ENCODE measurements at regions not wholly inside any gene's neighbourhood (a gene's known extent, or its start where the extent isn't known, plus 50 kb on each side); places are given as distances from the start of the nearest gene placed in this dataset.
"Not testable (repeated sequence)": the region's sequence is repeated elsewhere in the genome, so short reads cannot be mapped to it uniquely, and the experiment has no call there.

DNA sequence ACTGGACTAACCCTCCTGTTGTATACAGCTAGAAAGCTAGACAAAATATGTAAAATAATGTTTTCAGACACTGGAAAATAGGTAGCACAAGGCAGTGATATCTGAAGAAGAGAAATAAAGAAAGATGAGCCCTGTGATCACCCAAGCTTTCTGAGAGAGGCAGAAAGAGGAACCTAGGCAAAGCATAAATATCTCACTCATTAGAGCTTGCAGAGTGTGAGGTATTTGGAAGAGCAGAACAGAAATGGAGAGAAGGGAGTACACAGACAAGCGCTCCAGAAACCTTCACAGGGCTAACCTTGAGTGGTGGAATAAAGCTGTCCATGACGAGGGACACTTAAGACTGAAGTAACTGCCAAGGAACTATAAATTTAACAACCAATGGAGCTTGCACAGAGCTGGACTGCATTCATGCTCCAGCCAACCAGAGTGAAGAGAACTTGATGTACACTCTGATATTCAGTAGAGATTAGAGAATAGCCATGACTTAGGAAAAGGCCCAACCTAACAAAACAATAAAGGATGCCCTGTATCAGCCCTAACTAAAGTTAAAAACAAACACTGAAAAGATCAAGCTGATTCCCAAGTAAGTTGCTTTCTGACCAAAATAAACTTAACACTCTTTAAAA lies 280.9 kb upstream of the STXBP5 start:
- Mint-ChIP-seq H3K4me3 (no peak overlapping the region), H3K4me1 (ENCODE audit: low read depth) (no peaks in the 10 kb centered on the region), H3K9me3 (no peaks in the 10 kb centered on the region), H3K36me3 (ENCODE audit: insufficient read depth) (no peaks in the 10 kb centered on the region), H3K27me3 (ENCODE audit: low read depth) (no peaks in the 10 kb centered on the region)
- no peak for DNase-seq
- ATAC-seq = no peak

DNA sequence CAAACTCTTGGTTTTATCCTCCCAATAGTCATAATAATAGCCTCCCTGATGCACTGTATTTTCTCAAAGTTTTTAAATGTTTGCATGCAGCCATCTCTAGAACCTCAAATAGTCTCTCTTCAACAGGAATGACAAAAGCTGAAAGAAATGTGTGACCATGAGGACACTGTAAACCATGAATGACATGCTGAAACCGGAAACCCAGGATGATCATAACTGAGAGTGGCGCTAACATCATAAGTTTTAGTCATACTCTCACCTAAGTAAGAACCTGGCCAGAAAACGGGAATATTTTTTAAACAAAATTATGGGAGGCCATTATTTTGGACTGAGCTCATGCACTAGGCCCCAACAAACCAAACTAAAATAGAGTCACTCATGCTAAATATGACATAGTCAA lies 278.4 kb upstream of the STXBP5 start:
- H3K4me1 Mint-ChIP-seq (ENCODE audit: low read depth) = no peaks in the 10 kb centered on the region
- DNase-seq (no peak), ATAC-seq (no peak)
- no peak overlapping the region for H3K4me3 Mint-ChIP-seq
- no peaks in the 10 kb centered on the region for H3K9me3 Mint-ChIP-seq
- H3K36me3 Mint-ChIP-seq (ENCODE audit: insufficient read depth) = no peaks in the 10 kb centered on the region
- no peaks in the 10 kb centered on the region for H3K27me3 Mint-ChIP-seq (ENCODE audit: low read depth)

DNA sequence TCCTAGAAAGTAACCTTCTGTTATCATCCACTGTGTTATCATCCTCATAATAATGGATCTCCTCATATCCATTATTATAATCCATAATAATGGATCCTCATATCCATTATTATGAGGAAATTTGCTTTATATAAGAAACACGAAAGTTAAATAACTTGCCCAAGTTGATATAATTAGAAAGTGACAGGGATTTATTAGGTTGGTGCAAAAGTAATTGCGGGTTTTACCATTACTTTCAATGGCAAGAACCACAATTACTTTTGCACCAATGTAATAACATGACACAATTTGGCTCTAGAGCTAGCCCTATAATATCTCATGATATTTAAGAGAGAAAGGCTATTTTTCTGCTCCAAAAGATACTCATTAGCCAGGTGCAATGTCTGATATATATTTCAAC lies 275.7 kb upstream of the STXBP5 start:
- ATAC-seq (no peak), DNase-seq (no peak)
- Mint-ChIP-seq H3K9me3 (no peaks in the 10 kb centered on the region), H3K27me3 (ENCODE audit: low read depth) (peaks cover 4% of the 10 kb centered on the region), H3K36me3 (ENCODE audit: insufficient read depth) (no peaks in the 10 kb centered on the region), H3K4me1 (ENCODE audit: low read depth) (no peaks in the 10 kb centered on the region), H3K4me3 (no peak overlapping the region)

DNA sequence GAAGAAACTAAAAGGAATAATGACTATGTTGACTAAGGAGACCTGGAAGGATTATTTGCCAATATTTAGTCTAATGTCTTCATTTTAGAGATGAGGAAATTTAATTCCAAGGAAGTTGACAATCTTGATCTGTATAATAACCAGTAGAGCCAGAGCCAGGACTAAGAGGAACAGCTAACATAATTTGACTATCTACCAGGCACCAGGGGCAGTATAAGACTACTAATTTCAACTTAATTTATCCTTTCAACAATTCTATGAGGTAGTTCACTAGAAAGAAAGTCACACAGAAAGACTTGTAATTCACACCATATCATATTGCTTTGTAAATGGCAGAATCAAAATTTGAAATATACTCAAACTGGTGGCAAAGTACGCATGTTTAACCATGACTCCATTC lies 273.0 kb upstream of the STXBP5 start:
- Mint-ChIP-seq H3K36me3 (ENCODE audit: insufficient read depth) (no peaks in the 10 kb centered on the region), H3K4me3 (no peak overlapping the region), H3K4me1 (ENCODE audit: low read depth) (no peaks in the 10 kb centered on the region), H3K9me3 (no peaks in the 10 kb centered on the region), H3K27me3 (ENCODE audit: low read depth) (peaks cover 4% of the 10 kb centered on the region)
- ATAC-seq = no peak
- DNase-seq = no peak

DNA sequence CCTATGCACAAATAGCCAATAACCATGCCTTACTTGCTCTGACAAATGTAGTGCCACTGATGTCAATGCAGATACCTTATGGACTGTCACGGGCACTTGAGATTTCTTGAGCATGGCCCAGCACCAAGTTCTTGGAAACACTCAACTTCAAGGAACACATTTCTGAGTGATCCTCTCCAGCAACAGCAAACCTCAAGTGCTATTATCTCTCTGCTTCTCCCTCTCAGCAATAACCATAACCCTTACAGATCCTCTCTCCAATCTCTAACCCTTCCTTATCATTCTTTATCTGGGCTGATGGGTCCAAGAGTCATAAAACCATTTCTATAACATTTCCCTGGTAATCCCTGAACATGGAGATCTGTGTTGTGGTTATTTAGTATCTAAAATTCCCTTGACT lies 266.9 kb upstream of the STXBP5 start:
- ATAC-seq = no peak
- Mint-ChIP-seq H3K4me3 (no peak overlapping the region), H3K4me1 (ENCODE audit: low read depth) (no peaks in the 10 kb centered on the region), H3K27me3 (ENCODE audit: low read depth) (peaks cover 4% of the 10 kb centered on the region), H3K36me3 (ENCODE audit: insufficient read depth) (no peaks in the 10 kb centered on the region), H3K9me3 (no peaks in the 10 kb centered on the region)
- no peak for DNase-seq

DNA sequence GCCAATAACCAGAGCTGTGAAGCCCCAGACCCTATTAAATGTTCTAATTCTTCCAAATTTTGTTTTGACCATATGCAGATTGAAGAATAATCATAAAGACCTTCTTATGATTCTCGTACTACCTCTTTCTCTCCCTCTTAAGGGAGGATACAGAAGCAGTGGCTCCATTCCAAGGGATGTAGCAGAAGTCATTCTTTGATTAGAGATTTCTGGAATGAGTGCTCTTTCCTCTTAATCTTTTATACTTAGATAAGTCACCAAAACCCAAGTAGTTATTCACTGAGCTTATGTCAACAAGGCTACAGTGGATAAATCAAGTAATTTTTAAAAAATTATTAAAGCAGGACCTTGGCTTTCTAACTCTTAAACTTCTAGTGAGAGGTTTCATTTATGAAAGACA lies 266.0 kb upstream of the STXBP5 start:
- Mint-ChIP-seq H3K4me1 (ENCODE audit: low read depth) (no peaks in the 10 kb centered on the region), H3K4me3 (no peak overlapping the region), H3K27me3 (ENCODE audit: low read depth) (no peaks in the 10 kb centered on the region), H3K9me3 (no peaks in the 10 kb centered on the region), H3K36me3 (ENCODE audit: insufficient read depth) (no peaks in the 10 kb centered on the region)
- DNase-seq (no peak), ATAC-seq (no peak)

DNA sequence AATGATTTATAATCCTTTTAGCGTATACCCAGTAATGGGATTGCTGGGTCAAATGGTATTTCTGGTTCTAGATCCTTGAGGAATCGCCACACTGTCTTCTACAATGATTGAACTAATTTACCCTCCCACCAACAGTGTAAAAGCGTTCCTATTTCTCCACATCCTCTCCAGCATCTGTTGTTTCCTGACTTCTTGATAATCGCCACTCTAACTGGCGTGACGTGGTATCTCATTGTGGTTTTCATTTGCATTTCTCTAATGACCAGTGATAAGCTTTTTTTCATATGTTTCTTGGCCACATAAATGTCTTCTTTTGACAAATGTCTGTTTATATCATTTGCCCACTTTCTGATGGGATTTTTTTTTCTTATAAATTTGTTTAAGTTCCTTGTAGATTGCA lies 264.8 kb upstream of the STXBP5 start:
- not testable (repeated sequence) for DNase-seq; H3K9me3 Mint-ChIP-seq; H3K36me3 Mint-ChIP-seq (ENCODE audit: insufficient read depth); ATAC-seq; H3K27me3 Mint-ChIP-seq (ENCODE audit: low read depth); H3K4me1 Mint-ChIP-seq (ENCODE audit: low read depth); H3K4me3 Mint-ChIP-seq

DNA sequence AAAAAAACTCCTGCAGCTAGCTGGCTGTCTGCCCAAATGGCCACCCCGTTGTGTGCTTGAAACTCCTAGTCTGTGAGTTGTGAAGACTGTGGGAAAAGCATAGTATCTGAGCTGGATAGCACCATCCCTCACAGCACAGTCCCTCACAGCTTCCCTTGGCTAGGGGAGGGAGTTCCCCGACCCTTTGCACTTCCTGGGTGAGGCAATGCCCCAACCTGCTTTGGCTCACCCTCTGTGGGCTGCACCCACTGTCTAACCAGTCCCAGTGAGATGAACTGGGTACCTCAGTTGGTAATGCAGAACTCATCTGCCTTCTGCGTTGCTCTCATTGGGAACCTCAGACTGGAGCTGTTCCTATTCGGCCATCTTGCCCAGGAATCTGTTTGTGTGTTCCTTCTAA lies 260.6 kb upstream of the STXBP5 start:
- DNase-seq = no peak
- no peaks in the 10 kb centered on the region for H3K9me3 Mint-ChIP-seq

DNA sequence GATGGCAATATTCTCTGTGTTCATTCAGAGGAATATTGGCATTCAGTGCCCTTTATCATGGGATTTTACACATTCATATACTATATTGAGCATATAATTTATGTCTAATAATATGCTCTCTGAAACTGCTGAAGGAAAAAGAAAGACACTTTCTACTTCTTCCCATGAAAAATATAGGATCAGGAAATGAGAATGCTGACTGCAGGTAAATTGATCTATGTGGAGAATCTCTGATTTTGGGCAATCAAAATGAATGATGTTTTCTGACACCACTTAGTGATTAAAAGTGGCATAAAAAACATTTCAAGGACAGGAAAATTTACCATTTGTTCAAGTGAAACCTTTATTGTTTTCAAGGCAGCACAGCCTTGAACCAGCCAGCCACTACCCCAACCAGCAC lies 260.1 kb upstream of the STXBP5 start:
- Mint-ChIP-seq H3K27me3 (ENCODE audit: low read depth) (no peaks in the 10 kb centered on the region), H3K36me3 (ENCODE audit: insufficient read depth) (no peaks in the 10 kb centered on the region), H3K4me1 (ENCODE audit: low read depth) (no peaks in the 10 kb centered on the region), H3K9me3 (no peaks in the 10 kb centered on the region), H3K4me3 (no peak overlapping the region)
- ATAC-seq = no peak
- no peak for DNase-seq

More for the DNA sequence above, 260.6 kb upstream of the STXBP5 start:
- Mint-ChIP-seq H3K4me1 (ENCODE audit: low read depth) (no peaks in the 10 kb centered on the region), H3K4me3 (no peak overlapping the region), H3K36me3 (ENCODE audit: insufficient read depth) (no peaks in the 10 kb centered on the region), H3K27me3 (ENCODE audit: low read depth) (no peaks in the 10 kb centered on the region)
- no peak for ATAC-seq

DNA sequence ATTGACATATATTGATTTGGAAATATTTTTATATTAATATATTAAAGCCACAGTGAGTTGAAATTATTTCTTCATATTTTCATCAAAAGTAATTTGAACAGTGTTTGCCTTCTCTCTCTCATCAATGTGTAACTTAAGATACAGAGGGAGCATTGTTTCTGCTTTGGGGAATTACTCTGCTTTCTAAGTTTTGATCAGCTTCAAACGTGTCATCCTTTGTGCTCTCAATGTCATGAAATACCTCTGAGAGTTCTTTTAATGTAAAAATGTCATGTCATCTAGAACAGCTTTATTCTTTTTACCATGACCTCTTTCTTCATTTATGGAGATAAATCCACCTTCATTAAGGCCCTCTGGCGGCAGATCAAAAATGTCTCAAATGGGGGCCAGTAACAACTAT lies 259.4 kb upstream of the STXBP5 start:
- H3K4me3 Mint-ChIP-seq = no peak overlapping the region
- H3K4me1 Mint-ChIP-seq (ENCODE audit: low read depth) = peaks cover 1% of the 10 kb centered on the region
- H3K27me3 Mint-ChIP-seq (ENCODE audit: low read depth) = no peaks in the 10 kb centered on the region
- ATAC-seq = no peak
- H3K36me3 Mint-ChIP-seq (ENCODE audit: insufficient read depth) = no peaks in the 10 kb centered on the region
- DNase-seq = no peak
- H3K9me3 Mint-ChIP-seq = no peaks in the 10 kb centered on the region

DNA sequence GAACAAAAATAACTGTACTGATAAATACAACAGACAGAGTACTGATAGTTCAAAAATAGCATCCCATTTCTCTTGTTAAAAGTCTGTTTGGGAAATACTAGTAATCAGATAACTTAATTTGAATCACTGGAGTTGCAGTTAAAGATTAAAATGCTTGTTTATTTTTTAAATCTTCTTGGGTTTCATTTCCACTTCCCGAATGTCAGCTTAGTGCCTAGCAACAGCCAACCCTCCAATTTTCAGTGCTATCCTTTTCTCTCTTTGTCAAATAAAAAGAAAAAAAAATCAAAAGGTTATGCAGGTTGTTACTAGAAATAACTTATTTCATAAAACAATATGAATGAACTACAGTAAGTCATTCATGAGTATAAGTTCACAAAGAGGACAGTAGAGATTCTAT lies 257.7 kb upstream of the STXBP5 start:
- Mint-ChIP-seq H3K4me3 (no peak overlapping the region), H3K36me3 (ENCODE audit: insufficient read depth) (no peaks in the 10 kb centered on the region), H3K4me1 (ENCODE audit: low read depth) (peaks cover 11% of the 10 kb centered on the region), H3K27me3 (ENCODE audit: low read depth) (no peaks in the 10 kb centered on the region), H3K9me3 (no peaks in the 10 kb centered on the region)
- ATAC-seq (no peak), DNase-seq (no peak)

DNA sequence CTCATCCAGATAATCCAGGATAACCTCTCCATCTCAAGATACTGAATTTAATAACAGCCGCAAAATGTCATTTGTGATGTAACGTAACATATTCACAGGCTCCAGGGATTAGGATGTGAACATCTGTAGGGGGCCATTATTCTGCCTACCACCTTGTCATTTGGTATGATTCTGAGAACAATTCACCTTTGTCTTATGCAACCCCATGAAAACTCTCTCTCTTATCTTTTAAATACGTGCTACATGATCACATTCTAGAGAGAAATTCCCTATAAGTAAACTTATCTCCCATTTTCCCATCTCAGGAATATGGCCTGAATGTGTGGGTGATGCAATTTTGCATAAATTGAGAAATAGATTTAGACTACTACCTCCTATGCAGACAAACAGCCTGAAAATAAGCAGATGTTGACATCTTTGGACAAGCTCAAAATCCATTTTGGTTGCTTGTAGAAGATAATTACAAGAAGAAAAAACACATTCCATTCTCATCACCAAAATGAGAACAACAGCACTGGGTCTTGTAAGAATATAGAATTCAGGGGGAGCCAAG lies 255.4 kb upstream of the STXBP5 start:
- Mint-ChIP-seq H3K4me1 (ENCODE audit: low read depth) (peaks cover 11% of the 10 kb centered on the region), H3K27me3 (ENCODE audit: low read depth) (no peaks in the 10 kb centered on the region), H3K4me3 (no peak overlapping the region), H3K9me3 (no peaks in the 10 kb centered on the region), H3K36me3 (ENCODE audit: insufficient read depth) (no peaks in the 10 kb centered on the region)
- ATAC-seq = no peak
- no peak for DNase-seq

DNA sequence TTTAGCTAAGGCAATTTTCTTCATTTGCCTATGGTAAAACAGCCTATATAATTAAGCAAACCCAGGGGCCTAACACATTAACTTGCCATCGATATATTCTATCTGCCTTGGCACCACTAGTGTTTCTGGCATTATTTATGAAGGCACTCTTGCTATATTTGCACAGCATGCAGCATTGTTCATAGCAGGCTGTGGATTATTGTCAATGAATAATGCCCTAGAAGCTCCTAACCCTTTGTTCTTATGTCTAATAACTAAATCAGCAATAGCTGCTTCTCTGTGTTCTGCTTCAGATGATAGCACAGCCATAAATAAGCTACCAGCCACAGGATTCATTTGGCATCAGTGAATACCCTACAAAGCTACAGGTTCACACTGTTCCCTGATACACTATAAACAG lies 254.8 kb upstream of the STXBP5 start:
- H3K36me3 Mint-ChIP-seq (ENCODE audit: insufficient read depth) = no peaks in the 10 kb centered on the region
- no peak overlapping the region for H3K4me3 Mint-ChIP-seq
- H3K4me1 Mint-ChIP-seq (ENCODE audit: low read depth) = peaks cover 11% of the 10 kb centered on the region
- H3K9me3 Mint-ChIP-seq = no peaks in the 10 kb centered on the region
- H3K27me3 Mint-ChIP-seq (ENCODE audit: low read depth) = no peaks in the 10 kb centered on the region
- ATAC-seq = no peak
- no peak for DNase-seq

DNA sequence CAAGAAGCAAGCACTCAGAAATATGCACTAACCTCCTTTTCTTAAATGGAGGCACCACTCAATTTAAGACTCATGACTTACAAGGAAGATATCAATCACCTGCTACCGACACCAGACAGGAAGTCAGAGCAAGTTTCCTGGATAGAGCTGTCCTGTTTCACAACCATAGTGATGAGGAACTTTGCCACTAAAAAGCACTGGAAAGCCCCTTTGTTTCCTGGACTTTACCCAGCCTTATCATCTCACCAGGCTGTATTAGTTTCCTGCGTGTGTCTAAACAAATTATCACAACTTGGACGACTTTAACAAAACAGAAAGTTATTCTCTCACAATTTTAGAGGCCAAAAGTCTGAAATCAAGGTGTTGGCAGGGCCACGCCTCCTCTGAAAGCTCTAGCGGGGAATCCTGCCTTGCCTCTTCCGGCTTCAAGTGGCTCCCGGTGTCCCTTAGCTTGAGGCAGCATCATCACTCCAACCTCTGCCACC lies 253.8 kb upstream of the STXBP5 start:
- no peak overlapping the region for H3K4me3 Mint-ChIP-seq
- DNase-seq (no peak), ATAC-seq (peak; percentile 43 to 57)
- H3K27me3 Mint-ChIP-seq (ENCODE audit: low read depth) = no peaks in the 10 kb centered on the region
- no peaks in the 10 kb centered on the region for H3K36me3 Mint-ChIP-seq (ENCODE audit: insufficient read depth)
- H3K9me3 Mint-ChIP-seq = no peaks in the 10 kb centered on the region
- peaks cover 11% of the 10 kb centered on the region for H3K4me1 Mint-ChIP-seq (ENCODE audit: low read depth)

DNA sequence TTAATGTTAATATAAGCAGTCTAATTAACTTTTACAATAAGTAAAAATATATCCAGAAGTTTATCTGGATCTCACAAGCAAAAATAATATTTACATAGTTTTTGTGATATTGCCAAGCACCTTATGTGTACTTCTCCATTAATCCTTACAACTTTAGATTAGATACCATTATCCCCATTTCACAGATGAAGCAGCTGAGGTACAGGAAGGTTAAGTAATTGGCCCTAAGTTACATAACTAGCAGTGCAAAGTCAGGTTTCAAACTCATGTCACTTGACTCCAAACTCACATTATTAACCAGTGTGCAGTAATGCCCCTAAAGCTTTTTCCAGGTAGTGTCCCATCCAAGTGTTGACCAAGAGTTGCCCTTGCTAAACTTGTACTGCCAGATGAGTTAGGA lies 248.6 kb upstream of the STXBP5 start:
- no peaks in the 10 kb centered on the region for H3K36me3 Mint-ChIP-seq (ENCODE audit: insufficient read depth)
- H3K27me3 Mint-ChIP-seq (ENCODE audit: low read depth) = no peaks in the 10 kb centered on the region
- DNase-seq = no peak
- H3K4me3 Mint-ChIP-seq = no peak overlapping the region
- peaks cover 3% of the 10 kb centered on the region for H3K4me1 Mint-ChIP-seq (ENCODE audit: low read depth)
- ATAC-seq = no peak
- no peaks in the 10 kb centered on the region for H3K9me3 Mint-ChIP-seq

Measured in activated T-cell treated with anti-CD3 and anti-CD28 coated beads, Interleukin-2, amount 50 U/mL, for 4 hours (primary cell).